ENCODE measurements at regions not wholly inside any gene's neighbourhood (a gene's known extent, or its start where the extent isn't known, plus 50 kb on each side); places are given as distances from the start of the nearest gene placed in this dataset.

- ChIA-PET CTCF (no interaction called here), POLR2A (no interaction called here)
- no TSS peak for BruUV-seq (replicated peaks)
- Histone ChIP-seq H3K4me3 (ENCODE audit: low read depth in 2 of 2, low read length in 2 of 2) (no peak overlapping the region), H3K9me3 (ENCODE audit: control insufficient read depth, insufficient read depth, low read depth, low read length) (no peaks in the 10 kb centered on the region), H3K27ac (ENCODE audit: low read length) (no peak overlapping the region), H3K36me3 (ENCODE audit: control insufficient read depth, insufficient read depth, low read length) (no peaks in the 10 kb centered on the region), H3K4me1 (ENCODE audit: control insufficient read depth, insufficient read depth, low read length) (no peaks in the 10 kb centered on the region), H3K27me3 (ENCODE audit: control insufficient read depth, insufficient read depth, low read length) (no peaks in the 10 kb centered on the region)
- in situ Hi-C loops (cut with HindIII; ENCODE audit: low pct_unique_long_range_greater_than_20kb, low sequenced_read_pairs), result no loop called here
- DNase-seq (ENCODE audit: low read depth, low spot score), result no peak
- ATAC-seq, result no peak
- intact Hi-C loops (cut with micrococcal nuclease; ENCODE audit: unreplicated experiment), result no loop called here
- TF ChIP-seq REST (IDR thresholded peaks at IDR 0.05; ENCODE audit: insufficient read depth in 1 of 2, low read depth in 2 of 2, low read length in 1 of 2) (no peak), SIN3A (IDR thresholded peaks at IDR 0.05; ENCODE audit: borderline replicate concordance, insufficient read depth, low read depth, low read length) (no peak), POLR2AphosphoS5 (IDR thresholded peaks at IDR 0.05; ENCODE audit: low read depth, low read length) (no peak), CTCF (IDR thresholded peaks at IDR 0.05) (no peak), TCF7L2 (IDR thresholded peaks at IDR 0.05; ENCODE audit: low read depth, low read length) (no peak)
Measured at GRCh38 chr16:76683051-76683450, 405.9 kb downstream of the CNTNAP4 start.

- BruUV-seq (replicated peaks), result no TSS peak
- no peak overlapping the region for H3K4me3 ChIP-seq (ENCODE audit: low read depth in 2 of 2, low read length in 2 of 2)
- no peaks in the 10 kb centered on the region for H3K9me3 ChIP-seq (ENCODE audit: control insufficient read depth, insufficient read depth, low read depth, low read length)
- no peak overlapping the region for H3K27ac ChIP-seq (ENCODE audit: low read length)
- ATAC-seq, result no peak
- no peaks in the 10 kb centered on the region for H3K27me3 ChIP-seq (ENCODE audit: control insufficient read depth, insufficient read depth, low read length)
- DNase-seq (ENCODE audit: low read depth, low spot score), result no peak
- no peaks in the 10 kb centered on the region for H3K36me3 ChIP-seq (ENCODE audit: control insufficient read depth, insufficient read depth, low read length)
- ChIA-PET POLR2A (no interaction called here), CTCF (no interaction called here)
- in situ Hi-C loops (cut with HindIII; ENCODE audit: low pct_unique_long_range_greater_than_20kb, low sequenced_read_pairs) (no loop called here), intact Hi-C loops (cut with micrococcal nuclease; ENCODE audit: unreplicated experiment) (no loop called here)
- H3K4me1 ChIP-seq (ENCODE audit: control insufficient read depth, insufficient read depth, low read length), result no peaks in the 10 kb centered on the region
- TF ChIP-seq POLR2AphosphoS5 (IDR thresholded peaks at IDR 0.05; ENCODE audit: low read depth, low read length) (no peak), SIN3A (IDR thresholded peaks at IDR 0.05; ENCODE audit: borderline replicate concordance, insufficient read depth, low read depth, low read length) (no peak), TCF7L2 (IDR thresholded peaks at IDR 0.05; ENCODE audit: low read depth, low read length) (no peak), CTCF (IDR thresholded peaks at IDR 0.05) (no peak), REST (IDR thresholded peaks at IDR 0.05; ENCODE audit: insufficient read depth in 1 of 2, low read depth in 2 of 2, low read length in 1 of 2) (no peak)
Measured at GRCh38 chr16:76696876-76697275, 419.7 kb downstream of the CNTNAP4 start.
